ENCODE measurements at regions not wholly inside any gene's neighbourhood (a gene's known extent, or its start where the extent isn't known, plus 50 kb on each side); places are given as distances from the start of the nearest gene placed in this dataset.
A peak's percentile ranks its signal among the peaks of the same experiment; 100 is the strongest.

DNA sequence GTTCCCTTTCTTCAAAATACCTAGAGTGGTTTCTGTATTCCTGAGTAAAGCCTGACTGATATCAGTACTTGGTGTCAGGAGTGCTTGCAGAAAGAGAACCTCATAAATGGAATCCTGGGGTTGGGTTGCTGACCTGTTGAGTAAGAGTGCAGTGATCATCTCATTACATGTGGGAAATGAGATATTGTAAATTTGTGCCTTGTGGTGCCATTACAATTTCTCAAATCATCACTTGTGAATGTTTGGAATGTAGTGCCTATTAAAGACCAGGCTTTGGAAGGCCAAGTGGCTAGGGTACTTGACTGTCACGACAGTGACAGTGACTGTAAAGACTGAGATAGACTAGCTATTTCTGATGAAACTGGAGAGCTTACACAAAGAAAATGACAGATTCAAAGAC is 176.7 kb upstream of the CTTNBP2NL start:
- no peak for DNase-seq (ENCODE audit: low read depth, low spot score)

DNA sequence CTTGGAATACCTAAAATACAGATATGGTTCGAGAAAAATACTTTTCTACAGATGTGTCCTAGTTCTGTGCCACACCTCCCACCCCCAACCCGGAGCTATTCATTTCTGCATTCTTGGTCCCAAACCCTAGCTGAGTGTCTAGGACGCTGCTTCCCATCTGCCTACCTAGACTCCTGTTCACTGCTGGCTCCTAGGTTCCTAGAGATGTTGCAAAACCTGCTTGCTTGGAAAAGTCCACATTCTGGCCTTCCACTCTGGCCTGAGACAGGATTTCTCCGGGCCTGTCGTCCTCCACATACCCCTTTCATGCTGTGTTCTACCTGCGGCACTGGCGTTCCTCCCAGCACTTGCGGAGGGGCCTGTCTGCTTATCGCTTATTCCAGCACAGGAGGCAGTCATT is 165.8 kb upstream of the CTTNBP2NL start:
- no peak for DNase-seq (ENCODE audit: low read depth, low spot score)

GRCh38 chr1:112231331-112231730 is 164.7 kb upstream of the CTTNBP2NL start:
- no peak for DNase-seq (ENCODE audit: low read depth, low spot score)

GRCh38 chr1:112232848-112233247 is 163.2 kb upstream of the CTTNBP2NL start:
- no peak for DNase-seq (ENCODE audit: low read depth, low spot score)

- no peak for DNase-seq (ENCODE audit: low read depth, low spot score)
These were observed 161.3 kb upstream of the CTTNBP2NL start for GRCh38 chr1:112234710-112235109.

DNA sequence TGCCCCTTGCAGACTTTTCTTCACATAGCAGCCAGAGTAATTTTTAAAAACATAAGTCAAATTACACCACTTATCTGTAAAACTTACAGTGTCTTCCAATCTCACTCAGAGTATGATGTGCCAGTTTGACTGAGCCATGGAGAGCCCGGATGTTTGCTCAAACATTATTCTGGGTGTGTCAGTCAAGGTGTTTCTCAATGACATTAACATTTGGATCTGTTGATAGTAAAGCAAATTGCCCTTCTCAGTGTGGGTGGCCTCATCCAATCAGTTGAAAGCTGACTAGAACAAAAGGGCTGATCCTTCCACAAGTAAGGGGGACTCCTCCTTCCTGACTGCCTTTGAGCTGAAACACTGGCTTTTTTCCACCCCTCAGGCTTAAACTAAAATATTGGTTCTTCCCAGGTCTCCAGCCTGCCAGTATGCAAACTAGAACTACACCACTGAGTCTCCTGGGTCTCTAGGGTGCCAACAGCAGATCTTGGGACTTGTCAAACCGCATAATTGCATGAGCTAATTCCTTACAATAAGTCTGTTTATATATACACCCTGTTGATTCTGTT is 157.9 kb upstream of the CTTNBP2NL start:
- DNase-seq (ENCODE audit: low read depth, low spot score): no peak

DNA sequence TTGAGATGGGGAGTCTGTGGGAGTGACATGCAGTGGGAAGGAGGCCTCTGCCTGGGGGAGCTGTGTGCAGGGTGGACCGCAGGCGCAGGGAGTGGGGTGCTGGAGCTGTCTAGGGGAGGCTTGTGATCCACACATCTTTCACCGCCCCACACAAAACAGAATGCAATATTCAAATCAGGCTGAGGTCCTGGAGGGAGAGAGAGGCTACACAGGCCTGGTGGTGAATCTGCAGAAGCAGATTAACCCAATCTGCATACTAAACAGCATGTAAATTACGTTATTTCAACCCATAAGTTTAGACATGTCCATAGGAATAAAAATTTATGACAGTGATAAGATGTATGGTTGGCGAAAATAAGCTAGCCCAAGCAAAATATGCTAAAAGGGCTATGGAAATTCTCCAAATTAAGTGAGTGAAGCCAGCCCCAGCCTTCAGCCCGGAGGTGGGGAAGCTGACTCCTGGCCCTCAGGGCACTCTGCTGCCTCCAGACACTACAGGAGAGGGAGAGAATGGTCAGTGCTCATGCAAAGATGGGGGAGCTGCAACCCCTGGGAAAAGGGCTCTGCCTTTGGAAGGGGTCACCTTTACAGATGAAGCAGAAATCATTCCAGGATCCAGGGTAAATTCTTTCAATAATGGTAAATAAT is 156.2 kb upstream of the CTTNBP2NL start:
- DNase-seq (ENCODE audit: low read depth, low spot score): no peak

DNA sequence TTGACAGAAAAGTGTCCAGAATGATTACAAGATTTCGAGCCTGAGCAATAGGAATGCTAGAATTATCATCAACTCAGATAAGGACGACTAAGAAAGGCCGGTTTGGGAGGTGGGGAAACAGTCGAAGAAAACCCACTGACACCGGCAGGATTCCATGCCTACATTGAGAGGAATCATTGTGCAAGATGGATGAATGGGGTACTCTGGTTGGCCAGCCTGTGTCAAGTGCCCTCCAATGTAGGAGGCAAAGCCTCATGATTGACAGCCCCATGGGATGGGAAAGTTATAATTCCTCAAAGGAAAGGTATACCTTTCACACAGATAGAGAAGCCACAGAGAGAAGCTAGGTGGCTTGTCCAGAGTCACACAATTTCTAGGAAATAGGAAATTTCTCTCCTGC is 153.5 kb upstream of the CTTNBP2NL start:
- DNase-seq (ENCODE audit: low read depth, low spot score): no peak

- no peak for DNase-seq (ENCODE audit: low read depth, low spot score)
These were observed 151.9 kb upstream of the CTTNBP2NL start for GRCh38 chr1:112244131-112244530.

- DNase-seq (ENCODE audit: low read depth, low spot score): no peak
These were observed 150.9 kb upstream of the CTTNBP2NL start for GRCh38 chr1:112245114-112245513.

DNA sequence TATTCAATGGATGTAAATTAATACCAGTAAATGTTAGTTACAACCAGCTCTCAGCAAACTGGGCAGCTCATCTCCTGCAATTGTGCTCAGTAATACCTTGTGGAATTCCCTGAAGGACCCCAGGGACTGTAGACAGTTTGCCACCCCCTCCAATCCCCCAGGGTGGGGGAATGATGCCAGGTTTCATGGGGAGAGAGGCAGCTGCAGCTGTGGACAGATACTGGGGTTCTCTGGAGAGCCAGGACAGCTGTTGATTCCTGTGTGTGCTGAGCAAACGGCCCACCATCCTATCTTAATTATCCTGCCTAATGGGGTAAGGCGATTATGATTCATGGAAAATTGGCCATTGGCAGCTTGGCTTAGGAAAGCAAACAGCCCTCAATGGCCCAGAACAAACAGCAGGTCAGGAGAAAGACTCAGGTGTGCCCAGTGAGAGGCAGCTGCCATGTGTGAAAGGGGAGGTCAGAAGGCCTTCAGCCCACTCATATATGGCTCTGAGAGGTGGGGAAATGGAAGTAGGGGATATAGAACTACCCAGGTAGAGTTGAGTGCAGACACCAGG is 148.9 kb upstream of the CTTNBP2NL start:
- no peak for DNase-seq (ENCODE audit: low read depth, low spot score)

- DNase-seq (ENCODE audit: low read depth, low spot score): no peak
These were observed 148.1 kb upstream of the CTTNBP2NL start for GRCh38 chr1:112247961-112248360.

DNA sequence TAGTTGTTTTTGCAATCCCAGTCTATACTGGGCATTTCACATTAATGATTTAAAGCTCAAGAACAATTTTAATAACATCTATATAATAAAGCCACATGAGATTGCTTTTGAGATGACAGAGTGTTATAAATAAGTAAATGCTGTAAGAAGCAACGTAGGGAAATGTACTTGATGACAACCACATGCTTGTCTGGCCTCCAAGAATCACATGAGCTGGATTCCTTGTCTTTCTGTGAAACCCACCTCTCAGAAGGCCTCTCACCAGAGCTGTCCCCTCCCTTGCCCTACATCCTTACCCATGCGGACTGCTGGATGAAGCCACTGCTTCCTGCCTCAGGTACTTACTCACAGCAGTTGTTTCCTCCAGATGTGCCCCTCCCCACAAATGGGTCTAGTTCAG is 145.1 kb upstream of the CTTNBP2NL start:
- no peak for DNase-seq (ENCODE audit: low read depth, low spot score)

DNA sequence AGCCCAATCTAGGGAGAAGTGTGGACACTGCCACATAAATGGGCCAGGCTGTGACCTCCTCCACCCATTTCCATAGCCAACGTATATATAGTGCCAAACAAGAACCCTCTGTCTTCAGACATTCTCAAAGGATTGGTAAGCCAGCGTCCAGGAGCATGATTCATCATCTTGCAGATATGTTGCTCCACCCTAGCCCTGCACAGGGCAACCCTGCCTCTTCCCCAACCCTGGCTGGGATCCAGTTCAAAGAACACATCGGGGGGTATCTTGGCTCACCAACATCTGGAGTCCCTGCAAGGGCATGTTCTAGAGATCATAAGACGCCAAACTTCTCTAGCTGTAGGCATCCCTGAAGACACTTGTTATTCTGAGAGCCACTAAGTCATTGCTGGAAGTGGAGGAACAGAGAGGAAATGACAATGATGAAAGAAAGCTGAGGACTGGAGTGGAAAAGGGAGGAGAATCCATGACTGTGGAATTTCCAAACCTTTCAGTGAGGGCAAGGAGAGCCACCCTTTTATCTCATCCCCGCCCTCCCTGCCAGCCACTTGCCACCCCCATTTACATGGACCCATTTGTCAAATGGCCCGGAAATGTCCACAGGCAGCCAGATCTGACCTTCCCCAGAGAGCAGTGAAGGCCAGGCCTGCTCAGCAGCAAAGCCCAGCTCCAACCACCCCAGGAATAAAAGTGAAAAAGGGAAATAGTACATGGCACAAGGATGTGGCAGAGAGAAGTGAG is 144.1 kb upstream of the CTTNBP2NL start:
- DNase-seq (ENCODE audit: low read depth, low spot score): no peak

DNA sequence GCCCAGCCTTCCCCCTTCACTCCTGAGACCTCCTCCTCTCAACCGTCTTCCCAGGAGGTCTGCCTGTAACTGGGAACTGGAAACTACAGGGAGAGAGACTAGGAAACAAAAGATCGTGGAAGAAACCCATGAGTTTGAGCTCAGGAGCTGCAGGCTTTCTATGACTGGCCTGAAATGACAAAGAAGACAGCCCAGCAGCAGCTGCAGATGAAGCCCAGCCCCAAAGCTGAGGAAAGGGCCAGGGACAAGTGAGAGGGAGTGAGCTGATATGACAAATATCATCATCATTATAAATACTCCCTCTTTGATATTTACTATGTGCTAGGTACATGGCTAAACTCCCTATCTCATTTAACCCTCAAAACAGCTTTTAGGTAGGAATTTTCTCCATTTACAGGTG is 142.6 kb upstream of the CTTNBP2NL start:
- DNase-seq (ENCODE audit: low read depth, low spot score): no peak

DNA sequence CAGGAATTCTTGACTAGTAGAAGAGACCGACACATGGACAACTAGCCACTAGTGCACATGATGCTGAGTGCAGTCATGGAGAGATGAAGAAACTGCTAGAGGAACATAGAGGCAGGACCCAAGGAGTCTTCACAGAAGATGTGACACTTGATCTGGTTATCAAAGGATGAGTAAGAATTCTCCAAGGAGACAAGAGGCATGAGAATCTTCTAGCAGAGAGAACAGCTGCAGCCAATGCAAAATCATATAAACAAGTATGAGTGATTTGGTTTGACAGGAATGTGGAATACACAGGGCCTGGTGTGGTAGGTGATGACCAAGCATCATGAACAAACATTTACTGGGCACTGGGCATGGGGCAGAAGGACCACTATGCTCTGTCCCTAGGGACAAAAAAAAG is 140.9 kb upstream of the CTTNBP2NL start:
- DNase-seq (ENCODE audit: low read depth, low spot score): no peak

GRCh38 chr1:112256411-112256810 is 139.6 kb upstream of the CTTNBP2NL start:
- DNase-seq (ENCODE audit: low read depth, low spot score): no peak

DNA sequence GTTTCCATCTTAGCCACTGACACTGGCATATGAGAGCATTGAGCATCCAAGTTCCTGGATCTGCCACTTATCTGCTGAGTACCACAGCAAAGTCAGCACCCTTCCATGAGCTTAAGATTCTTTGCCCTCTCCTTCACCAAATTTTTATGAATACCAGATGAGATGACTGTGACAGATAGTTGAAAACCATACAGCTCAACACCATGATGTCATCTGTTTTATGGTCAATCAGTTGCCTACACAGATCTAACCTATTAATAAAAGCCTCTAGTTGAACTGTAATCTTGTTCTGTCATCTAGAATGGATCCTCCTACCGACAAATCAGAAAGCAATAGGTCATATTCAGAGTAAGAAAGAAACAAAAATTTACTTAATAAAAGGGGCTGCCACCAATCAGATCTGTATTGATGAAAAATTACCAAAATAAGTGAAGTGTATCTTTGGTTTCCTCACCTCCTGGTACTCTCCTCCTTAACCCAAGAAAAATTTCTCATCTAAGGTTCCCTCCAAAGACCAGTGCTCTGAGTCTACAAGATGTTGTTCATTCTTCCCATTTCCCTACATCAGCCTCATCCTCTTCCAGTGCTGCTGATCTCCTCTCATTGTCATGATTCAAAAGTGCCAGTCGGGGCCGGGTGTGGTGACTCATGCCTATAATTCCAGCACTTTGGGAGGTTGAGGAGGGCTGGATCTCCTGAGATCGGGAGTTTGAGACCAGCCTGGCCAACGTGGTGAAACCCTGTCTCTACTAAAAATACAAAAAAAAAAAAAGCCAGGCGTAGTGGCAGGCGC is 138.8 kb upstream of the CTTNBP2NL start:
- DNase-seq (ENCODE audit: low read depth, low spot score): no peak

GRCh38 chr1:112260699-112261098 is 135.3 kb upstream of the CTTNBP2NL start:
- DNase-seq (ENCODE audit: low read depth, low spot score): no peak

DNA sequence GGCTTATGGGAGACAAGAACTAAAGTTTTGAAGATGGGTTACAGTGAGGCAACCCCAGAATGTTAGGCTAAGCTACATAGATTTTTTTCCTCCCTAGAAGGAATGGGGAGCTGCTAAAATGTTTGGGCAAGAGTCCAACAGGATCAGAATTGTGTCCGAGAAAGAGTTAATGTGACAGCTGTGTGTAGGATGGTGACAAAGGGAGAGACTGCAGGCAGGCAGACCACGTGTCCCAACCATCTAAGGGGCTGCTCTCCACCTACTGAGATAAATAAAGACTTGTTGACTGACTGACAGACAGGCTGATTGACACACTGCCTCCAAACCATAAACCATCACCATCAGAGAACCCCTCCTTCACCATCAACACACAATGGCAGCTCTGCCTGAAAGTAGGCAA is 133.7 kb upstream of the CTTNBP2NL start:
- DNase-seq (ENCODE audit: low read depth, low spot score): no peak

GRCh38 chr1:112263042-112263441 is 133.0 kb upstream of the CTTNBP2NL start:
- no peak for DNase-seq (ENCODE audit: low read depth, low spot score)

DNA sequence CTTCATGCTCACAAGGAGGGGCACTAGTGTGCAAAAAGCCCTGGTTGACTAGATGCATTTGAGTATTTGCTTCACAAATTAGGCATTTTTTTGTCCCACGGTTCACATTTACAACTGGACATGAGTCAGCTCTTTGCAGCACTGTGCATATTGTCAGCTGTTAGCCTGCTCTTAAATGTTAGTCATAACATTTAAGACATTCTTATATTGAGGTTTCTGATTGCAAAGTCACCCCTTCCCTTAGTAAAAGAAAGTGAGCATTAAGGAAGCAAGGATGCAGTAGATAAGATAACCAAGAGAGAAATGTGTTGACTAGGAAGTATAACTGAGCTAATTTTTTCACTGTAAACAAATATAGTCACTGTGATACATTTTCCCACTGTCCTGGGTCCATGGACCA is 132.6 kb upstream of the CTTNBP2NL start:
- DNase-seq (ENCODE audit: low read depth, low spot score): peak; percentile 2
